K562 (cell line): ENCODE measurements at regions not wholly inside any gene's neighbourhood (a gene's known extent, or its start where the extent isn't known, plus 50 kb on each side); places are given as distances from the start of the nearest gene placed in this dataset.

Experiments
- ATAC-seq: fragments of 200-7000 bp; cut with Tn5 transposase; 3 replicates; pipeline ENCODE4 v1.9.1; 2020; ENCODE audit warnings: moderate library complexity
- BruUV-seq: library from RNA; stranded (reverse); fragments of 400-500 nt; replicated peaks from 2 replicates; lab custom pipeline; 2021; lab: Mats Ljungman, UMichigan
- CTCF ChIA-PET: fragments of 300-600 bp; formaldehyde crosslinking; extraction: SDS; loops from one replicate; lab custom pipeline; 2021; ENCODE audit warnings: low intra/inter-chr PET ratio; lab: Yijun Ruan, JAX
- POLR2A ChIA-PET: fragments of 300-600, 350-650 bp; sonication (Branson Sonifier 250); formaldehyde crosslinking; extraction: SDS; loops from one replicate; lab custom pipeline; 2021; ENCODE audit warnings: antibody characterized with exemption, inconsistent platforms; lab: Yijun Ruan, JAX
- DNase-seq, 4 experiments: peaks; one replicate each; pipeline versions ENCODE4 v3.0.0 to v3.0.0-alpha.2; 2011 to 2018; ENCODE audit warnings: low spot score in 3 of 4, mixed read lengths in 3 of 4; ENCODE audit errors: extremely low read depth in 1 of 4
- FAIRE-seq: peaks from 2 replicates; lab custom pipeline; 2011; peaks lifted over from hg19 to GRCh38; lab: Jason Lieb, UNC
- H2AFZ ChIP-seq: 2 replicates; pipeline ENCODE4 v1.6.0; 2011; ENCODE audit warnings: low read depth, low read length, control low read depth, inconsistent platforms
- H3K27ac ChIP-seq: fragments of 200-600 bp; 3 replicates; pipeline ENCODE4 v1.8.0; 2011; ENCODE audit warnings: low read depth, mild to moderate bottlenecking, control low read depth, inconsistent platforms, low read length, moderate library complexity, mixed read lengths; ENCODE audit errors: extremely low read depth
- H3K27me3 ChIP-seq, 2 experiments: fragments of 300-600 bp in 1 of 2; 2 replicates in 1 of 2; 3 replicates in 1 of 2; pipeline versions ENCODE4 v1.6.0 to v1.8.0; 2011; ENCODE audit warnings: inconsistent platforms in 2 of 2, low read length in 2 of 2, mild to moderate bottlenecking in 1 of 2, mixed read lengths in 1 of 2, moderate library complexity in 1 of 2; ENCODE audit not compliant: control insufficient read depth in 2 of 2, insufficient read depth in 2 of 2
- H3K36me3 ChIP-seq: fragments of 300-600 bp; 3 replicates; pipeline ENCODE4 v1.8.0; 2011; ENCODE audit warnings: mild to moderate bottlenecking, low read length, inconsistent platforms; ENCODE audit not compliant: control insufficient read depth, insufficient read depth
- H3K4me1 ChIP-seq, 2 experiments: fragments of 200-600 bp in 1 of 2; replicated peaks in 1 of 2; 2 replicates in 1 of 2; 3 replicates in 1 of 2; pipeline versions ENCODE4 v1.5.1 to v1.8.0; 2011; ENCODE audit warnings: inconsistent platforms in 2 of 2, low read length in 2 of 2, mild to moderate bottlenecking in 1 of 2, mixed read lengths in 1 of 2, moderate library complexity in 1 of 2; ENCODE audit not compliant: control insufficient read depth in 2 of 2, insufficient read depth in 2 of 2
- H3K4me2 ChIP-seq: 2 replicates; pipeline ENCODE4 v1.6.1; 2011; ENCODE audit warnings: low read length, control low read depth, inconsistent platforms, mixed read lengths; ENCODE audit not compliant: insufficient read depth
- H3K4me3 ChIP-seq: fragments of 200-600 bp; sonication (generic), shearing (Covaris generic); 2 replicates; pipeline ENCODE4 v1.5.1; 2016; ENCODE audit warnings: control low read depth, inconsistent platforms
- H3K79me2 ChIP-seq: fragments of 200-600 bp; 3 replicates; pipeline ENCODE4 v1.8.0; 2011; ENCODE audit warnings: low read length, inconsistent platforms; ENCODE audit not compliant: control insufficient read depth, insufficient read depth
- H3K9ac ChIP-seq, 2 experiments: 2 replicates each; pipeline versions ENCODE4 v1.6.0 to v1.6.1; 2011; ENCODE audit warnings: low read depth in 2 of 2, low read length in 2 of 2, control low read depth in 1 of 2, inconsistent platforms in 1 of 2, mild to moderate bottlenecking in 1 of 2, mixed read lengths in 1 of 2; ENCODE audit not compliant: insufficient read depth in 1 of 2
- H3K9me1 ChIP-seq: one replicate; pipeline ENCODE4 v1.6.0; 2011; ENCODE audit warnings: inconsistent platforms, mild to moderate bottlenecking, low read length, moderate library complexity; ENCODE audit not compliant: control insufficient read depth, insufficient read depth
- H3K9me3 ChIP-seq: replicated peaks from 2 replicates; pipeline ENCODE4 v1.5.1; 2011; ENCODE audit warnings: low read depth, low read length, inconsistent platforms; ENCODE audit not compliant: control insufficient read depth, insufficient read depth
- H4K20me1 ChIP-seq: replicated peaks from 2 replicates; pipeline ENCODE4 v1.6.1; 2011; ENCODE audit warnings: low read length, inconsistent platforms, mixed read lengths; ENCODE audit not compliant: control insufficient read depth, insufficient read depth
- FOXJ2 ChIP-seq: fragments of 200-800 bp; sonication (Bioruptor generic); IDR thresholded peaks from 2 replicates; pipeline ENCODE4 v1.6.1; 2016; ENCODE audit warnings: missing genetic modification characterization, missing compliant biosample characterization
- KAT7 ChIP-seq: sonication (generic); formaldehyde crosslinking; IDR thresholded peaks from 2 replicates; pipeline ENCODE4 v1.8.0; 2022; ENCODE audit warnings: missing genetic modification reagents, mild to moderate bottlenecking, borderline replicate concordance
- MTF1 ChIP-seq: fragments of 250-450 bp; sonication (Bioruptor Pico); IDR thresholded peaks from 2 replicates; pipeline ENCODE4 v1.9.0; 2021; ENCODE audit warnings: moderate library complexity, mild to moderate bottlenecking, inconsistent platforms, borderline replicate concordance
- NR2F6 ChIP-seq: fragments of 450-650 bp; formaldehyde crosslinking; IDR thresholded peaks from 2 replicates; pipeline ENCODE4 v1.4.0; 2020; ENCODE audit warnings: mild to moderate bottlenecking
- SRSF3 ChIP-seq: fragments of 200-400 bp; formaldehyde crosslinking; IDR thresholded peaks from 2 replicates; pipeline ENCODE4 v1.6.1; 2016; ENCODE audit warnings: mild to moderate bottlenecking, low read length, moderate library complexity; ENCODE audit not compliant: insufficient read depth
- TBP ChIP-seq: optimal IDR thresholded peaks from 2 replicates; pipeline ENCODE3; 2011; ENCODE audit warnings: low read depth, low read length, improper control_type of control experiment
- U2AF2 ChIP-seq: fragments of 200-400 bp; formaldehyde crosslinking; optimal IDR thresholded peaks from 2 replicates; pipeline ENCODE3; 2017; ENCODE audit warnings: low read depth, mild to moderate bottlenecking, low read length
- ZNF696 ChIP-seq: fragments of 250-450 bp; sonication (Bioruptor Pico); conservative IDR thresholded peaks from 2 replicates; pipeline ENCODE4 v1.4.0; 2020; ENCODE audit warnings: mild to moderate bottlenecking, moderate library complexity
- WGBS: fragments of 100-300 bp; shearing (Covaris generic); methylation state at CpG from one replicate; pipeline ENCODE4 v1.1.6; 2016; ENCODE audit warnings: low coverage, mixed read lengths; ENCODE audit not compliant: insufficient coverage; ENCODE audit errors: missing lambda C conversion rate; 5-methylcytosine and 5-hydroxymethylcytosine counted together
- in situ Hi-C: fragments of 300-500 bp; cut with MboI; formaldehyde crosslinking; loops from 4 replicates; pipeline ENCODE4 v1.15.0; 2018; ENCODE audit warnings: inconsistent platforms, mixed read lengths
- intact Hi-C: fragments of 100-400 bp; cut with micrococcal nuclease; formaldehyde crosslinking; loops from 2 replicates; pipeline ENCODE4 v1.14.2; 2022
- TF ChIP-seq, protein P1 (sequence below): fragments of 250-450 bp; sonication (Bioruptor Pico); IDR thresholded peaks from 2 replicates; pipeline ENCODE4 v1.8.0; 2021; ENCODE audit warnings: moderate library complexity, mild to moderate bottlenecking, inconsistent platforms
- TF ChIP-seq, protein P2 (sequence below): fragments of 450-650 bp; IDR thresholded peaks from 2 replicates; pipeline ENCODE4 v1.6.1; 2016; ENCODE audit warnings: low read depth
- TF ChIP-seq, protein P3 (sequence below): fragments of 450-650 bp; IDR thresholded peaks from 2 replicates; pipeline ENCODE4 v1.6.1; 2016; ENCODE audit warnings: borderline replicate concordance
- TF ChIP-seq, protein P4 (sequence below): fragments of 250-450 bp; sonication (Bioruptor Pico); IDR thresholded peaks from 2 replicates; pipeline ENCODE4 v1.9.0; 2021; ENCODE audit warnings: mild to moderate bottlenecking

DNA sequence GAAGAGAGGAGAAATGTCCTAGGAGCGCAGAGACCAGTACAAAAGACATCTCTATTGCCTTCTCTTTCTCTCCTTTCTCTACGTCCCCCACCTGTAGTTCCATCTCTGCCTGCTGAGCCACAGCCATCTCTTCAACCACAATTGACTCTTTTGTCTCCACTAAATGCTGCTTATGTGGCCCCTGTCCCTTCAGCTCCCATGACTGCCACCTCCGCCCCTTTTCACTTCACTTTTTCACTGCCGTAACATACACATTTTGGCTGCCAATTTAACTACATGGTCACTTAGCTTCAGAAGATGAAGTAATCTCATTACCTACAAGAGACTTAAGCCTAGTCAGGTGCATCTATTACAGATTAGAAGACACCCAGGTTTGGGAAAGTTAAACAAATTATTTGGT lies 81.9 kb downstream of the MZT1 start:
- intact Hi-C loops (no loop called here), in situ Hi-C loops (no loop called here)
- 3% methylated on average over 3 of the region's 4 CpGs for WGBS
- Histone ChIP-seq H3K9me1 (no peaks in the 10 kb centered on the region), H3K4me3 (no peak overlapping the region), H3K79me2 (no peaks in the 10 kb centered on the region), H3K27me3 (no peaks in the 10 kb centered on the region), H3K36me3 (no peaks in the 10 kb centered on the region), H4K20me1 (no peaks in the 10 kb centered on the region), H2AFZ (no peak overlapping the region), H3K4me1 (no peaks in the 10 kb centered on the region), H3K9me3 (no peaks in the 10 kb centered on the region), H3K9ac (no peak overlapping the region), H3K27ac (no peak overlapping the region), H3K4me2 (no peak overlapping the region)
- ChIA-PET CTCF (no interaction called here), POLR2A (no interaction called here)
- BruUV-seq = no TSS peak
- no peak for FAIRE-seq
- DNase-seq = no peak
- ATAC-seq = no peak
- TF ChIP-seq ZNF696 (CRISPR knock-in tag) (no peak), U2AF2 (no peak), SRSF3 (no peak), KAT7 (CRISPR knock-in tag) (no peak), TBP (no peak), FOXJ2 (no peak), MTF1 (CRISPR knock-in tag) (no peak), NR2F6 (CRISPR knock-in tag) (no peak)
- TF ChIP-seq, protein P1, sequence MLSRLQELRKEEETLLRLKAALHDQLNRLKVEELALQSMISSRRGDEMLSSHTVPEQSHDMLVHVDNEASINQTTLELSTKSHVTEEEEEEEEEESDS (CRISPR knock-in tag) = no peak
- TF ChIP-seq, protein P2, sequence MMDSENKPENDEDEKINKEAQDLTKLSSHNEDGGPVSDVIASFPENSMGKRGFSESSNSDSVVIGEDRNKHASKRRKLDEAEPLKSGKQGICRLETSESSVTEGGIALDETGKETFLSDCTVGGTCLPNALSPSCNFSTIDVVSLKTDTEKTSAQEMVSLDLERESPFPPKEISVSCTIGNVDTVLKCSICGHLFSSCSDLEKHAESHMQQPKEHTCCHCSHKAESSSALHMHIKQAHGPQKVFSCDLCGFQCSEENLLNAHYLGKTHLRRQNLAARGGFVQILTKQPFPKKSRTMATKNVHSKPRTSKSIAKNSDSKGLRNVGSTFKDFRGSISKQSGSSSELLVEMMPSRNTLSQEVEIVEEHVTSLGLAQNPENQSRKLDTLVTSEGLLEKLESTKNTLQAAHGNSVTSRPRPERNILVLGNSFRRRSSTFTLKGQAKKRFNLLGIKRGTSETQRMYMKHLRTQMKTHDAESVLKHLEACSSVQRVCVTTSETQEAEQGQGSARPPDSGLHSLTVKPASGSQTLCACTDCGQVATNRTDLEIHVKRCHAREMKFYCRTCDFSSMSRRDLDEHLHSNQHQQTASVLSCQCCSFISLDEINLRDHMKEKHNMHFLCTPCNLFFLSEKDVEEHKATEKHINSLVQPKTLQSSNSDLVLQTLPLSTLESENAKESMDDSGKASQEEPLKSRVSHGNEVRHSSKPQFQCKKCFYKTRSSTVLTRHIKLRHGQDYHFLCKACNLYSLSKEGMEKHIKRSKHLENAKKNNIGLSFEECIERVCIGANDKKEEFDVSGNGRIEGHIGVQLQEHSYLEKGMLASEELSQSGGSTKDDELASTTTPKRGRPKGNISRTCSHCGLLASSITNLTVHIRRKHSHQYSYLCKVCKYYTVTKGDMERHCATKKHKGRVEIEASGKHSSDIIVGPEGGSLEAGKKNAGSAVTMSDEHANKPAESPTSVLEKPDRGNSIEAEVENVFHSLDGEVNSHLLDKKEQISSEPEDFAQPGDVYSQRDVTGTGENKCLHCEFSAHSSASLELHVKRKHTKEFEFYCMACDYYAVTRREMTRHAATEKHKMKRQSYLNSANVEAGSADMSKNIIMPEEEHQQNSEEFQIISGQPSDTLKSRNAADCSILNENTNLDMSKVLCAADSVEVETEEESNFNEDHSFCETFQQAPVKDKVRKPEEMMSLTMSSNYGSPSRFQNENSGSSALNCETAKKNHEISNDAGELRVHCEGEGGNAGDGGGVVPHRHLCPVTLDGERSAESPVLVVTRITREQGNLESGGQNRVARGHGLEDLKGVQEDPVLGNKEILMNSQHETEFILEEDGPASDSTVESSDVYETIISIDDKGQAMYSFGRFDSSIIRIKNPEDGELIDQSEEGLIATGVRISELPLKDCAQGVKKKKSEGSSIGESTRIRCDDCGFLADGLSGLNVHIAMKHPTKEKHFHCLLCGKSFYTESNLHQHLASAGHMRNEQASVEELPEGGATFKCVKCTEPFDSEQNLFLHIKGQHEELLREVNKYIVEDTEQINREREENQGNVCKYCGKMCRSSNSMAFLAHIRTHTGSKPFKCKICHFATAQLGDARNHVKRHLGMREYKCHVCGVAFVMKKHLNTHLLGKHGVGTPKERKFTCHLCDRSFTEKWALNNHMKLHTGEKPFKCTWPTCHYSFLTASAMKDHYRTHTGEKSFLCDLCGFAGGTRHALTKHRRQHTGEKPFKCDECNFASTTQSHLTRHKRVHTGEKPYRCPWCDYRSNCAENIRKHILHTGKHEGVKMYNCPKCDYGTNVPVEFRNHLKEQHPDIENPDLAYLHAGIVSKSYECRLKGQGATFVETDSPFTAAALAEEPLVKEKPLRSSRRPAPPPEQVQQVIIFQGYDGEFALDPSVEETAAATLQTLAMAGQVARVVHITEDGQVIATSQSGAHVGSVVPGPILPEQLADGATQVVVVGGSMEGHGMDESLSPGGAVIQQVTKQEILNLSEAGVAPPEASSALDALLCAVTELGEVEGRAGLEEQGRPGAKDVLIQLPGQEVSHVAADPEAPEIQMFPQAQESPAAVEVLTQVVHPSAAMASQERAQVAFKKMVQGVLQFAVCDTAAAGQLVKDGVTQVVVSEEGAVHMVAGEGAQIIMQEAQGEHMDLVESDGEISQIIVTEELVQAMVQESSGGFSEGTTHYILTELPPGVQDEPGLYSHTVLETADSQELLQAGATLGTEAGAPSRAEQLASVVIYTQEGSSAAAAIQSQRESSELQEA = no peak
- TF ChIP-seq, protein P3, sequence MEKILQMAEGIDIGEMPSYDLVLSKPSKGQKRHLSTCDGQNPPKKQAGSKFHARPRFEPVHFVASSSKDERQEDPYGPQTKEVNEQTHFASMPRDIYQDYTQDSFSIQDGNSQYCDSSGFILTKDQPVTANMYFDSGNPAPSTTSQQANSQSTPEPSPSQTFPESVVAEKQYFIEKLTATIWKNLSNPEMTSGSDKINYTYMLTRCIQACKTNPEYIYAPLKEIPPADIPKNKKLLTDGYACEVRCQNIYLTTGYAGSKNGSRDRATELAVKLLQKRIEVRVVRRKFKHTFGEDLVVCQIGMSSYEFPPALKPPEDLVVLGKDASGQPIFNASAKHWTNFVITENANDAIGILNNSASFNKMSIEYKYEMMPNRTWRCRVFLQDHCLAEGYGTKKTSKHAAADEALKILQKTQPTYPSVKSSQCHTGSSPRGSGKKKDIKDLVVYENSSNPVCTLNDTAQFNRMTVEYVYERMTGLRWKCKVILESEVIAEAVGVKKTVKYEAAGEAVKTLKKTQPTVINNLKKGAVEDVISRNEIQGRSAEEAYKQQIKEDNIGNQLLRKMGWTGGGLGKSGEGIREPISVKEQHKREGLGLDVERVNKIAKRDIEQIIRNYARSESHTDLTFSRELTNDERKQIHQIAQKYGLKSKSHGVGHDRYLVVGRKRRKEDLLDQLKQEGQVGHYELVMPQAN = no peak
- TF ChIP-seq, protein P4, sequence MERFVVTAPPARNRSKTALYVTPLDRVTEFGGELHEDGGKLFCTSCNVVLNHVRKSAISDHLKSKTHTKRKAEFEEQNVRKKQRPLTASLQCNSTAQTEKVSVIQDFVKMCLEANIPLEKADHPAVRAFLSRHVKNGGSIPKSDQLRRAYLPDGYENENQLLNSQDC (CRISPR knock-in tag) = no peak
